ENCODE measurements at regions not wholly inside any gene's neighbourhood (a gene's known extent, or its start where the extent isn't known, plus 50 kb on each side); places are given as distances from the start of the nearest gene placed in this dataset.

GRCh38 chr16:65457084-65457483 is 335.2 kb upstream of the CDH11 start:
- no peak for TF ChIP-seq GATA3 (IDR thresholded peaks at IDR 0.05; ENCODE audit: low read depth, low read length)
- no peak for TF ChIP-seq GATA2 (IDR thresholded peaks at IDR 0.05; ENCODE audit: low read depth, low read length)
